ENCODE measurements at regions not wholly inside any gene's neighbourhood (a gene's known extent, or its start where the extent isn't known, plus 50 kb on each side); places are given as distances from the start of the nearest gene placed in this dataset.

DNA sequence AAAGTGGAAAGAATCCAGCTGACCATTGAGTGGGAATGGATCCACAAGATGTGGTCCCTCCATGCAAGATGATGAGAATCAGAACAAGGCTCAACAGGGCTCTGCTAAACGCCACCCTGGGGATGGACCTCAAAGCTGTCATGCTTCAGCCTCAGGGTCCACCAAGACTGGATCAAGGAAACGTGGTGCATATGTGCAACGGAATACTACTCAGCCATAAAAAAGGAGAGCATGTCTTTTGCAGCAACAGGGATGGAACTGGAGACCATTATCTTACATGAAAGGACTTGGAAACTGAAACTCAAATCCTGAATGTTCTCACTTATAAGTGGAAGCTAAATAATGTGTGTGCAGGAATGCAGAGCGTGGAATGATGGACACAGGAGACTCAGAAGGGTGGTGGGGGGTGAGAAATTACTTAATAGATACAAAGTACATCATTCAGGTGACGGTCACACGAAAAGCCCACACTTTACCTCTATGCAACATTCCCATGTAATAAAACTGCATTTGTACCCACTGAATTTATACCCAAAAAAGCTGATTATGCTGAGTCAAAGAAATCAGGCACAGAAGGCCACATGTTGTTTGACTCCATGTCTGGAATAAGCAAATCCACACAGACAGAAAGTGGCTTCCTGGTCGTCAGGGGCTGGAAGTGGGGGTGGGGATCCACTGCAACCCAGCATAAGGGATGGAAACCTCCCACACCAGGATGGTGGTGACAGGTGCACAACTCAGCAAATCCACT is 116.1 kb downstream of the SHANK2 start:
- TF ChIP-seq HNF4G (IDR thresholded peaks at IDR 0.05): no peak
- TF ChIP-seq FOXA1 (IDR thresholded peaks at IDR 0.05): no peak
- TF ChIP-seq, protein P1, sequence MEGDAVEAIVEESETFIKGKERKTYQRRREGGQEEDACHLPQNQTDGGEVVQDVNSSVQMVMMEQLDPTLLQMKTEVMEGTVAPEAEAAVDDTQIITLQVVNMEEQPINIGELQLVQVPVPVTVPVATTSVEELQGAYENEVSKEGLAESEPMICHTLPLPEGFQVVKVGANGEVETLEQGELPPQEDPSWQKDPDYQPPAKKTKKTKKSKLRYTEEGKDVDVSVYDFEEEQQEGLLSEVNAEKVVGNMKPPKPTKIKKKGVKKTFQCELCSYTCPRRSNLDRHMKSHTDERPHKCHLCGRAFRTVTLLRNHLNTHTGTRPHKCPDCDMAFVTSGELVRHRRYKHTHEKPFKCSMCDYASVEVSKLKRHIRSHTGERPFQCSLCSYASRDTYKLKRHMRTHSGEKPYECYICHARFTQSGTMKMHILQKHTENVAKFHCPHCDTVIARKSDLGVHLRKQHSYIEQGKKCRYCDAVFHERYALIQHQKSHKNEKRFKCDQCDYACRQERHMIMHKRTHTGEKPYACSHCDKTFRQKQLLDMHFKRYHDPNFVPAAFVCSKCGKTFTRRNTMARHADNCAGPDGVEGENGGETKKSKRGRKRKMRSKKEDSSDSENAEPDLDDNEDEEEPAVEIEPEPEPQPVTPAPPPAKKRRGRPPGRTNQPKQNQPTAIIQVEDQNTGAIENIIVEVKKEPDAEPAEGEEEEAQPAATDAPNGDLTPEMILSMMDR (IDR thresholded peaks at IDR 0.05; ENCODE audit: low read depth, low read length, missing input control): no peak
- no peak for TF ChIP-seq GABPA (IDR thresholded peaks at IDR 0.05 in 1 of 2, conservative IDR thresholded peaks at IDR 0.05 in 1 of 2)
- TF ChIP-seq RXRA (IDR thresholded peaks at IDR 0.05): no peak
- no peak for TF ChIP-seq YY1 (IDR thresholded peaks at IDR 0.05)
- TF ChIP-seq, protein P2, sequence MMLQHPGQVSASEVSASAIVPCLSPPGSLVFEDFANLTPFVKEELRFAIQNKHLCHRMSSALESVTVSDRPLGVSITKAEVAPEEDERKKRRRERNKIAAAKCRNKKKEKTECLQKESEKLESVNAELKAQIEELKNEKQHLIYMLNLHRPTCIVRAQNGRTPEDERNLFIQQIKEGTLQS (IDR thresholded peaks at IDR 0.05): no peak

All from liver (tissue), 3 donors.